HG02678 (cell line): ENCODE measurements at regions not wholly inside any gene's neighbourhood (a gene's known extent, or its start where the extent isn't known, plus 50 kb on each side); places are given as distances from the start of the nearest gene placed in this dataset.

Experiments used
- ATAC-seq: cut with Tn5 transposase; IDR thresholded peaks from one replicate; pipeline ENCODE4 v1.9.1; 2021; ENCODE audit warnings: mild to moderate bottlenecking, moderate library complexity; ENCODE audit not compliant: unreplicated experiment

GRCh38 chr3:23644099-23644498, 161.7 kb upstream of the UBE2E1 start:
- ATAC-seq, result no peak

GRCh38 chr3:23644676-23645075, 161.1 kb upstream of the UBE2E1 start:
- ATAC-seq, result no peak

GRCh38 chr3:23645533-23646183, 160.1 kb upstream of the UBE2E1 start:
- no peak for ATAC-seq

GRCh38 chr3:23646184-23646920, 159.4 kb upstream of the UBE2E1 start:
- ATAC-seq, result no peak

- ATAC-seq, result no peak
Observed at GRCh38 chr3:23647706-23648258, 158.0 kb upstream of the UBE2E1 start.

GRCh38 chr3:23648326-23648995, 157.3 kb upstream of the UBE2E1 start:
- no peak for ATAC-seq

GRCh38 chr3:23648996-23649395, 156.8 kb upstream of the UBE2E1 start:
- no peak for ATAC-seq

GRCh38 chr3:23649448-23649847, 156.3 kb upstream of the UBE2E1 start:
- ATAC-seq, result no peak

GRCh38 chr3:23650371-23651140, 155.2 kb upstream of the UBE2E1 start:
- no peak for ATAC-seq

GRCh38 chr3:23653647-23654525, 151.9 kb upstream of the UBE2E1 start:
- ATAC-seq, result peak; percentile 92

- ATAC-seq, result no peak
Observed at GRCh38 chr3:23654571-23654970, 151.2 kb upstream of the UBE2E1 start.

- ATAC-seq, result no peak
Observed at GRCh38 chr3:23655749-23656148, 150.0 kb upstream of the UBE2E1 start.

- no peak for ATAC-seq
Observed at GRCh38 chr3:23656199-23656598, 149.6 kb upstream of the UBE2E1 start.

- no peak for ATAC-seq
Observed at GRCh38 chr3:23656821-23657220, 148.9 kb upstream of the UBE2E1 start.

- ATAC-seq, result no peak
Observed at GRCh38 chr3:23657647-23658046, 148.1 kb upstream of the UBE2E1 start.

- ATAC-seq, result peak; percentile 72
Observed at GRCh38 chr3:23659274-23659673, 146.5 kb upstream of the UBE2E1 start.

- no peak for ATAC-seq
Observed at GRCh38 chr3:23659840-23660430, 145.8 kb upstream of the UBE2E1 start.

GRCh38 chr3:23662079-23662617, 143.6 kb upstream of the UBE2E1 start:
- no peak for ATAC-seq

GRCh38 chr3:23663246-23663645, 142.5 kb upstream of the UBE2E1 start:
- ATAC-seq, result no peak
